ENCODE measurements at regions not wholly inside any gene's neighbourhood (a gene's known extent, or its start where the extent isn't known, plus 50 kb on each side); places are given as distances from the start of the nearest gene placed in this dataset.

DNA sequence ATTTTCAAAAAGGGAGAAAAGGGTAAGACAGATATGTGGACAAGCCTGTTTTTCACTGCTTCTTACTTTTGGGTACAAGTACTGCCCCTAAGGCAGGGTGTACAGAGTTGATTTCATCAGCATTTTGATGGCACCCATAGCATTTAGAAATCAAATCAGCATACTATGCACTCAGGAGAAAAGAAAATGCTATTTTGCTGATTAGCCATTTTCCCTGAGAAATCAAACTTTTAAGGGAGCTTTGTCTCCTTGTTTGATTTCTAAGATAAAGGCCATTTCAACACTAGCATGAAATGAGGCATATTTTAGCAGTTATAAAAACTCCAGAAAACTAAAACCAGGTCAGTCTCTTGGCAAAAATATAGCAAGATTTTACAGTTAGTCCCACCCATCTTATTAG is 2269.4 kb upstream of the WWC1 start:
- no peaks in the 10 kb centered on the region for H3K27me3 ChIP-seq (ENCODE audit: control insufficient read depth in 5 of 5, insufficient read depth in 4 of 5, low read length in 5 of 5)
- H3K4me3 ChIP-seq (ENCODE audit: low read depth in 1 of 5, low read length in 5 of 5) = no peak overlapping the region
- no peaks in the 10 kb centered on the region for H3K4me1 ChIP-seq (ENCODE audit: control insufficient read depth in 5 of 5, insufficient read depth in 5 of 5, low read length in 5 of 5)
- no peaks in the 10 kb centered on the region for H3K9me3 ChIP-seq (ENCODE audit: control insufficient read depth in 5 of 5, low read length in 5 of 5)
- H3K27ac ChIP-seq (ENCODE audit: low read depth, low read length) = no peak overlapping the region
- no peak overlapping the region for H3K9ac ChIP-seq (ENCODE audit: low read length in 5 of 5)
- H3K36me3 ChIP-seq (ENCODE audit: control insufficient read depth in 5 of 5, insufficient read depth in 5 of 5, low read length in 5 of 5) = no peaks in the 10 kb centered on the region

DNA sequence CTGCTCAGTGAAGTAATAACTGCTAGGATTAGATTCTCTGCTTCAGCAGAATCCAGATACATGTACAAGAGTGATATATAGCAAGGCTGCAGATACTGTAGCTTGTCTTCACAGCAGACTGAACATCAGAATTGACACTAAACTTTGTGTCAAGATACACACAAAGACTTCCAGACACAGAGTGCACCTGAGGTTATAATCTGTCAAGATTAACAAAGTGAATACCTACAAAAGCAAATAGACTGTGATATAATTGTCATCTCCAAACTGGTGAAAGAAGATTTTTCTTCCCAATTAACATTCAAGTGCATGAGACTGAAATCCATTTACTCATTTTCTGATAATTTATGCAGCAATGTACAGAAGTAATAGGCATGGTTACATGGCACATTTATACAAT is 2266.5 kb upstream of the WWC1 start:
- no peak overlapping the region for H3K4me3 ChIP-seq (ENCODE audit: low read depth in 1 of 5, low read length in 5 of 5)
- H3K36me3 ChIP-seq (ENCODE audit: control insufficient read depth in 5 of 5, insufficient read depth in 5 of 5, low read length in 5 of 5) = no peaks in the 10 kb centered on the region
- H3K27ac ChIP-seq (ENCODE audit: low read depth, low read length) = no peak overlapping the region
- H3K4me1 ChIP-seq (ENCODE audit: control insufficient read depth in 5 of 5, insufficient read depth in 5 of 5, low read length in 5 of 5) = no peaks in the 10 kb centered on the region
- no peaks in the 10 kb centered on the region for H3K27me3 ChIP-seq (ENCODE audit: control insufficient read depth in 5 of 5, insufficient read depth in 4 of 5, low read length in 5 of 5)
- no peaks in the 10 kb centered on the region for H3K9me3 ChIP-seq (ENCODE audit: control insufficient read depth in 5 of 5, low read length in 5 of 5)
- no peak overlapping the region for H3K9ac ChIP-seq (ENCODE audit: low read length in 5 of 5)

DNA sequence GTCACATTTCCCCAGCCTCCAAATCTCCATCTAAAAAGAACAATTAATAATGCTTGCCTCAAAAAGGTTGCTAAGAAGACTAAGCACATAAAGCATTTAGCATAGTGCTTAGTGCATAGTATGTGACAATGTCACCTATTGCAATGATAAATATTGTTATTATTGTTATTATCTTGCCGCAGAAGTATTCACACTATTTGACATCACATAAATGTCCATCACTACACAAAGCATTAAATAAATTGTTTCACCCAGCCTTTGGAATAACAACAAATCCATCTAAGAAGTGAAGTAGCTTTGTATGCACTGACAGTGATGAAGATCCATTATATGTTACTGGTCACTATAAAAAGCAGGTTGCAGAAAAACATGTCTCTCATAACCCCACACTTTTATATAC is 2263.9 kb upstream of the WWC1 start:
- Histone ChIP-seq H3K27ac (ENCODE audit: low read depth, low read length) (no peak overlapping the region), H3K27me3 (ENCODE audit: control insufficient read depth in 5 of 5, insufficient read depth in 4 of 5, low read length in 5 of 5) (no peaks in the 10 kb centered on the region), H3K9me3 (ENCODE audit: control insufficient read depth in 5 of 5, low read length in 5 of 5) (peaks cover 0 to 4% (median 0%) of the 10 kb centered on the region in 5 donors), H3K36me3 (ENCODE audit: control insufficient read depth in 5 of 5, insufficient read depth in 5 of 5, low read length in 5 of 5) (no peaks in the 10 kb centered on the region), H3K4me3 (ENCODE audit: low read depth in 1 of 5, low read length in 5 of 5) (no peak overlapping the region), H3K4me1 (ENCODE audit: control insufficient read depth in 5 of 5, insufficient read depth in 5 of 5, low read length in 5 of 5) (no peaks in the 10 kb centered on the region), H3K9ac (ENCODE audit: low read length in 5 of 5) (no peak overlapping the region)

DNA sequence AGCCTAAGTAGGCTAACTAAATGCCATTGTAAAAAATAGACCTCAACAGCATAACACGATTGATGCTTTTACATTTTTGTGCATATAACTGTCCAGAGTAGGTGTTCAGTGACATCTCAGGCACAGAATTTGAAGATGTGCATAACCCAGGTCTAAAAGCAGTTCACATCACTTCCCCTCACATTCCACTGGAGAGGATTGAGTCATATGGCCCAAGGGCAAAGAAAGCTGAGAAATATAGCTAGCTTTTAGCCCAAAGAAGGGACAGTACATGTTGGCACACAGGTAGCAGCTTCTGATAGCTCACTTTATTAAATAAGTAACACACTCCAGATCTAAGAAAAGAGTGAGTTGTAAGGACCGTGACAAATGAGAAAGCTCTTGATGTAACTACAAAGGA is 2259.5 kb upstream of the WWC1 start:
- Histone ChIP-seq H3K4me3 (ENCODE audit: low read depth in 1 of 5, low read length in 5 of 5) (no peak overlapping the region), H3K27me3 (ENCODE audit: control insufficient read depth in 5 of 5, insufficient read depth in 4 of 5, low read length in 5 of 5) (no peaks in the 10 kb centered on the region), H3K4me1 (ENCODE audit: control insufficient read depth in 5 of 5, insufficient read depth in 5 of 5, low read length in 5 of 5) (no peaks in the 10 kb centered on the region), H3K27ac (ENCODE audit: low read depth, low read length) (no peak overlapping the region), H3K9ac (ENCODE audit: low read length in 5 of 5) (no peak overlapping the region), H3K36me3 (ENCODE audit: control insufficient read depth in 5 of 5, insufficient read depth in 5 of 5, low read length in 5 of 5) (no peaks in the 10 kb centered on the region), H3K9me3 (ENCODE audit: control insufficient read depth in 5 of 5, low read length in 5 of 5) (peaks cover 0 to 4% (median 0%) of the 10 kb centered on the region in 5 donors)

DNA sequence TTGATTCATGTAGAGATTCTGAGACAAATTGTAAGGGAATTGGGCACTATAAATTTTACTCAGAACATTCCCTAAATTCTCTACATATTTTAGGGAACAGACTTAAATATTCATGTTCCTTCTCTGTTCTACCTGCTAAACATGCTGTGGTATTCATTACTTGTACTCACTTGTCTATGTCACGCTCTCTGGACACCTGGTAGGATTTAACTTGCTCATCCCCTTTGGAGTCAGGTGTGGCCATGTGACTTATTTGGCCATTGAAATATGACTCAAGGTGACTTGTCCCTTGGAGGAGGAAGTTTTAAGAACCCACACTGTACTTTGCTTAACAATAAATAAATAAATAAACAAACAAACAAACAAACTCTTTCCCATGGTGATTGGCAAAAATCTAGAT is 2258.8 kb upstream of the WWC1 start:
- no peaks in the 10 kb centered on the region for H3K36me3 ChIP-seq (ENCODE audit: control insufficient read depth in 5 of 5, insufficient read depth in 5 of 5, low read length in 5 of 5)
- H3K4me3 ChIP-seq (ENCODE audit: low read depth in 1 of 5, low read length in 5 of 5) = no peak overlapping the region
- no peak overlapping the region for H3K27ac ChIP-seq (ENCODE audit: low read depth, low read length)
- H3K9ac ChIP-seq (ENCODE audit: low read length in 5 of 5) = no peak overlapping the region
- H3K4me1 ChIP-seq (ENCODE audit: control insufficient read depth in 5 of 5, insufficient read depth in 5 of 5, low read length in 5 of 5) = no peaks in the 10 kb centered on the region
- peaks cover 0 to 4% (median 0%) of the 10 kb centered on the region in 5 donors for H3K9me3 ChIP-seq (ENCODE audit: control insufficient read depth in 5 of 5, low read length in 5 of 5)
- H3K27me3 ChIP-seq (ENCODE audit: control insufficient read depth in 5 of 5, insufficient read depth in 4 of 5, low read length in 5 of 5) = no peaks in the 10 kb centered on the region

DNA sequence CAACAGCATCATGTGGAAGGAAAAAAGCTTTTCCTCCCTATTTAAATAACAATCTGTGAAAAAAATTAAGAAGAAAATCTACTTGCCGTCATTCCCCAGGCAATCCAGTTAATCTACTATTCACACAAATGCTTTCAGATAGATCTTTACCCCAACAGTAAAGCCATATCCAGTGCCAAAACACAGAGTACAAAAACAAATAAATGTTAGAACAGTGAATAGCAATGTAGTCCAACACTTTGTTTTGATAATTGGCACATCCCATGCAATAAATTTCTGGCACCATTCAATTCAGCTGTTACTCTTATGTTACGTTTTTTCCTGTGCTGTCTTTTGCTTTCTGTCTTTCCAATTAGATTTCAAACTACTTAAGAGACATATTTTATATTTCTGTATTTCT is 2245.5 kb upstream of the WWC1 start:
- Histone ChIP-seq H3K27me3 (ENCODE audit: control insufficient read depth in 5 of 5, insufficient read depth in 4 of 5, low read length in 5 of 5) (no peaks in the 10 kb centered on the region), H3K4me1 (ENCODE audit: control insufficient read depth in 5 of 5, insufficient read depth in 5 of 5, low read length in 5 of 5) (no peaks in the 10 kb centered on the region)

DNA sequence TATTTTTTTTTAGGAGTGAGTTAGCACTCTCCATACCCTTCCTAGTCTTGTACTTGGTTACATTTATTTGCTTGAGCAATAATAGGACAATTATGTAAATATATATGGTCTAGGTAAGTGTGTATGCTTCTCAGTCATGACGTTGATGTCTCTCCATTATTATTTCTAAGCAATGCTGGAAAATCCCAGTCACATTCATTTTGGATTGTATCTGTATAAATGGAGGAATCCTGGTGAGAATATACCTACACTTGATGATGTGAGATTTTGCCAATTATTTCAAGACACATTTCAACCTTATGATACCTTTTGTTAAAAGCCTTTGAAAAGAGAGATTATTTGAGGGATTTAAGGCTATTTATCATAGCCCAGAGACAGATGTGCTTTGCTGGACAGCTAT is 2244.5 kb upstream of the WWC1 start:
- Histone ChIP-seq H3K9me3 (ENCODE audit: control insufficient read depth in 5 of 5, low read length in 5 of 5) (peaks cover 0 to 3% (median 0%) of the 10 kb centered on the region in 5 donors), H3K9ac (ENCODE audit: low read length in 5 of 5) (no peak overlapping the region), H3K4me1 (ENCODE audit: control insufficient read depth in 5 of 5, insufficient read depth in 5 of 5, low read length in 5 of 5) (no peaks in the 10 kb centered on the region), H3K27ac (ENCODE audit: low read depth, low read length) (no peak overlapping the region), H3K27me3 (ENCODE audit: control insufficient read depth in 5 of 5, insufficient read depth in 4 of 5, low read length in 5 of 5) (no peaks in the 10 kb centered on the region), H3K36me3 (ENCODE audit: control insufficient read depth in 5 of 5, insufficient read depth in 5 of 5, low read length in 5 of 5) (no peaks in the 10 kb centered on the region), H3K4me3 (ENCODE audit: low read depth in 1 of 5, low read length in 5 of 5) (no peak overlapping the region)

More for the DNA sequence above, 2245.5 kb upstream of the WWC1 start:
- H3K9ac ChIP-seq (ENCODE audit: low read length in 5 of 5) = no peak overlapping the region
- no peak overlapping the region for H3K4me3 ChIP-seq (ENCODE audit: low read depth in 1 of 5, low read length in 5 of 5)
- H3K9me3 ChIP-seq (ENCODE audit: control insufficient read depth in 5 of 5, low read length in 5 of 5) = peaks cover 0 to 5% (median 0%) of the 10 kb centered on the region in 5 donors
- no peak overlapping the region for H3K27ac ChIP-seq (ENCODE audit: low read depth, low read length)
- H3K36me3 ChIP-seq (ENCODE audit: control insufficient read depth in 5 of 5, insufficient read depth in 5 of 5, low read length in 5 of 5) = no peaks in the 10 kb centered on the region

DNA sequence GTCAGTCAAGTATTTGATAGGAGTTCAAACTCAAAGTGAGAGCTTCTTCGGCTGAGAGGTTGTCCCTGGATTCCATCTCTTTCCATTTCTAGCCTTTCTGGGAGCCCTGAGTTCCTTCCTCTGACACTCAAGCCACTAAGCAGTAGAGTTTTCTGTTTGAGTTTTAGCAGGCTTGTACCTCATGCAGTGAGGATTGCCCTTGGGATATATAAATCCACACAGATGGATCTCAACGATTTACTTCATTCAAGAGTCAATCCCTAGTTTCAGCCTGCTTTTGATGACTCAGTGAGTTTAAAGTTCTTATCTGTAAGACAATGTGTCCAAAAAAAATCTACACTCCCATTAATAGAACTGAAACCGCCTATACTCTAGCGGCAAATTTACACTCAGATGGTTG is 2240.9 kb upstream of the WWC1 start:
- no peaks in the 10 kb centered on the region for H3K4me1 ChIP-seq (ENCODE audit: control insufficient read depth in 5 of 5, insufficient read depth in 5 of 5, low read length in 5 of 5)
- H3K27me3 ChIP-seq (ENCODE audit: control insufficient read depth in 5 of 5, insufficient read depth in 4 of 5, low read length in 5 of 5) = no peaks in the 10 kb centered on the region
- H3K9ac ChIP-seq (ENCODE audit: low read length in 5 of 5) = no peak overlapping the region
- no peak overlapping the region for H3K4me3 ChIP-seq (ENCODE audit: low read depth in 1 of 5, low read length in 5 of 5)
- no peaks in the 10 kb centered on the region for H3K9me3 ChIP-seq (ENCODE audit: control insufficient read depth in 5 of 5, low read length in 5 of 5)
- H3K36me3 ChIP-seq (ENCODE audit: control insufficient read depth in 5 of 5, insufficient read depth in 5 of 5, low read length in 5 of 5) = no peaks in the 10 kb centered on the region
- H3K27ac ChIP-seq (ENCODE audit: low read depth, low read length) = no peak overlapping the region

DNA sequence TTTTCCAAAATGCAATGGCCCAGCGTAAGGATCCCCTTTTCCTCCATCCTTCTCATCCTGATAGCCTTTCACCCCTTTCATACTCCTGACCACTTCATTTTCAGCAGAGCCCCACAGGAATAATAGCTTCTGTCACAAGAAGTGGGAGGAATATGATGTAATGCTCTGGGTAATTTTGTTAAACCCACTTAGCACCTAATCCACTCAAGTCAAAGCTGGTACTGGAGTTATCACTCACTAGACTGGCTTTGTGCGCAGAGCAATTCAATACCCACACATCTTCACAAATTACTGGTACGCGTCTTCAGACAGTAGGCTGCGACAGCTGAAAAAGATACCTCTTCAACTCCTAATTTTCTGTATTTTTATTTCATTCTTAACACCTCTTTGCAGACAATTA is 2232.8 kb upstream of the WWC1 start:
- Histone ChIP-seq H3K9me3 (ENCODE audit: control insufficient read depth in 5 of 5, low read length in 5 of 5) (no peaks in the 10 kb centered on the region), H3K4me3 (ENCODE audit: low read depth in 1 of 5, low read length in 5 of 5) (no peak overlapping the region), H3K36me3 (ENCODE audit: control insufficient read depth in 5 of 5, insufficient read depth in 5 of 5, low read length in 5 of 5) (no peaks in the 10 kb centered on the region), H3K9ac (ENCODE audit: low read length in 5 of 5) (no peak overlapping the region), H3K27me3 (ENCODE audit: control insufficient read depth in 5 of 5, insufficient read depth in 4 of 5, low read length in 5 of 5) (no peaks in the 10 kb centered on the region), H3K27ac (ENCODE audit: low read depth, low read length) (no peak overlapping the region), H3K4me1 (ENCODE audit: control insufficient read depth in 5 of 5, insufficient read depth in 5 of 5, low read length in 5 of 5) (no peaks in the 10 kb centered on the region)

DNA sequence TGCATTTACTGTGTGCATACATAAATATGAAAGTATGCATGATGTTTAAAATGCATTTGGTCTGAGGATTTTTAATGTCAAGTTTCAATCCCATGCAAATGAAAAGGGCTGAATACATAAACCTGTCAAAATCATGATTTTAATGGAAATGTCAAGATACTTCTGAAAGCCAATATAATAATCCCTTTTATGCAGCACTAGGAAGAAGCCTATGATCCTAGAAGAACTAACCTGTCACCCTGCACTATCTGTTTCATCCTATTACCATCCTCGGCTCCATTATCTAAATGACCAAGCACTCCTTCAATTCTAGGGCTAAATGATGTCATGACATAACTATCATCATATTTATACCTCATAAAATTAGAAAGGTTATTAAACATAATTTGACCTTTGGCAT is 2229.4 kb upstream of the WWC1 start:
- H3K9ac ChIP-seq (ENCODE audit: low read length in 5 of 5) = no peak overlapping the region
- H3K36me3 ChIP-seq (ENCODE audit: control insufficient read depth in 5 of 5, insufficient read depth in 5 of 5, low read length in 5 of 5) = no peaks in the 10 kb centered on the region

DNA sequence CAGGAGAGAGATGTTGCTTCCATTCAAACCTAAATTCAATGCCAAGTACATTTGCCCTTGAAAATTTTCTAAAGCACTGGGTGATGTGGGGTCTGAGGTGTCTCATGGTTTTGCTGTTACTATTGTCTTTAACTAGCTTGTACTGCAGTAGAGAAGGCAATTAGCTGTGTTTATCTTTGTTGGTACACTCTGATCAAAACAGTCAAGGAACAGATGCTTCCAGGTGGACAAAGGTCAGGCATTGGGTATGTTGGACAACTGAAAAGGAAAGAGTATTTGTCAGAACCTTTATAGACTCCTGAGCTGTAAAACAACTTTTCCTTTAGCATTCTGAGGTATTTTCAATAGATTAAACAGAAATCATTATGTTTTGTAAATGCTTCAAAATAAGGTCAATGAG is 2228.7 kb upstream of the WWC1 start:
- H3K27me3 ChIP-seq (ENCODE audit: control insufficient read depth in 5 of 5, insufficient read depth in 4 of 5, low read length in 5 of 5) = no peaks in the 10 kb centered on the region
- H3K4me1 ChIP-seq (ENCODE audit: control insufficient read depth in 5 of 5, insufficient read depth in 5 of 5, low read length in 5 of 5) = no peaks in the 10 kb centered on the region
- H3K9ac ChIP-seq (ENCODE audit: low read length in 5 of 5) = no peak overlapping the region
- no peak overlapping the region for H3K27ac ChIP-seq (ENCODE audit: low read depth, low read length)
- no peaks in the 10 kb centered on the region for H3K9me3 ChIP-seq (ENCODE audit: control insufficient read depth in 5 of 5, low read length in 5 of 5)
- no peak overlapping the region for H3K4me3 ChIP-seq (ENCODE audit: low read depth in 1 of 5, low read length in 5 of 5)
- H3K36me3 ChIP-seq (ENCODE audit: control insufficient read depth in 5 of 5, insufficient read depth in 5 of 5, low read length in 5 of 5) = no peaks in the 10 kb centered on the region

More for the DNA sequence above, 2229.4 kb upstream of the WWC1 start:
- no peak overlapping the region for H3K27ac ChIP-seq (ENCODE audit: low read depth, low read length)
- no peaks in the 10 kb centered on the region for H3K27me3 ChIP-seq (ENCODE audit: control insufficient read depth in 5 of 5, insufficient read depth in 4 of 5, low read length in 5 of 5)
- H3K9me3 ChIP-seq (ENCODE audit: control insufficient read depth in 5 of 5, low read length in 5 of 5) = no peaks in the 10 kb centered on the region
- no peaks in the 10 kb centered on the region for H3K4me1 ChIP-seq (ENCODE audit: control insufficient read depth in 5 of 5, insufficient read depth in 5 of 5, low read length in 5 of 5)
- H3K4me3 ChIP-seq (ENCODE audit: low read depth in 1 of 5, low read length in 5 of 5) = no peak overlapping the region

All from subcutaneous abdominal adipose tissue (tissue), 5 donors.